NCI-H2081 (cell line): ENCODE measurements at regions not wholly inside any gene's neighbourhood (a gene's known extent, or its start where the extent isn't known, plus 50 kb on each side); places are given as distances from the start of the nearest gene placed in this dataset.
A peak's percentile ranks its signal among the peaks of the same experiment; 100 is the strongest.
"Not testable (repeated sequence)": the region's sequence is repeated elsewhere in the genome, so short reads cannot be mapped to it uniquely, and the experiment has no call there.

Source experiments
- DNase-seq, 2 experiments: peaks; one replicate each; lab custom pipeline; 2025; lab: John Stamatoyannopoulos, UW

GRCh38 chr3:8001712-8002111 is 499.9 kb upstream of the LMCD1 start:
- DNase-seq = no peak

- DNase-seq = no peak
Measured at GRCh38 chr3:8011902-8012301, 489.7 kb upstream of the LMCD1 start.

- no peak for DNase-seq
Measured at GRCh38 chr3:8020047-8020841, 481.4 kb upstream of the LMCD1 start.

GRCh38 chr3:8027954-8028353 is 473.7 kb upstream of the LMCD1 start:
- no peak for DNase-seq

- no peak for DNase-seq
Measured at GRCh38 chr3:8050283-8050682, 451.3 kb upstream of the LMCD1 start.

- no peak for DNase-seq
Measured at GRCh38 chr3:8052659-8053058, 449.0 kb upstream of the LMCD1 start.

- DNase-seq = not testable (repeated sequence)
Measured at GRCh38 chr3:8068135-8068534, 433.5 kb upstream of the LMCD1 start.

GRCh38 chr3:8069471-8069870 is 432.2 kb upstream of the LMCD1 start:
- no peak for DNase-seq

GRCh38 chr3:8070011-8070410 is 431.6 kb upstream of the LMCD1 start:
- DNase-seq = no peak

- DNase-seq = not testable (repeated sequence)
Measured at GRCh38 chr3:8074740-8075139, 426.9 kb upstream of the LMCD1 start.

- no peak for DNase-seq
Measured at GRCh38 chr3:8077126-8077525, 424.5 kb upstream of the LMCD1 start.

- DNase-seq = no peak
Measured at GRCh38 chr3:8080464-8080863, 421.2 kb upstream of the LMCD1 start.

GRCh38 chr3:8085498-8085897 is 416.1 kb upstream of the LMCD1 start:
- no peak for DNase-seq

- no peak for DNase-seq
Measured at GRCh38 chr3:8087951-8088350, 413.7 kb upstream of the LMCD1 start.

- no peak for DNase-seq
Measured at GRCh38 chr3:8094415-8094814, 407.2 kb upstream of the LMCD1 start.

- no peak for DNase-seq
Measured at GRCh38 chr3:8095724-8096123, 405.9 kb upstream of the LMCD1 start.

GRCh38 chr3:8097690-8098089 is 403.9 kb upstream of the LMCD1 start:
- DNase-seq = no peak

- no peak for DNase-seq
Measured at GRCh38 chr3:8103954-8104353, 397.7 kb upstream of the LMCD1 start.

GRCh38 chr3:8106921-8107320 is 394.7 kb upstream of the LMCD1 start:
- no peak for DNase-seq

- DNase-seq = peak; percentile 72 to 77
Measured at GRCh38 chr3:8110966-8111798, 390.4 kb upstream of the LMCD1 start.

GRCh38 chr3:8112587-8112986 is 389.0 kb upstream of the LMCD1 start:
- no peak for DNase-seq

GRCh38 chr3:8113626-8114025 is 388.0 kb upstream of the LMCD1 start:
- DNase-seq = peak in 1 of 2 experiments; percentile 14

GRCh38 chr3:8128686-8129085 is 372.9 kb upstream of the LMCD1 start:
- DNase-seq = no peak
